ENCODE measurements at regions not wholly inside any gene's neighbourhood (a gene's known extent, or its start where the extent isn't known, plus 50 kb on each side); places are given as distances from the start of the nearest gene placed in this dataset.

- intact Hi-C loops (cut with DNase I) = no loop called here
- DNase-seq = no peak
Observed at GRCh38 chr2:129139380-129139779, 820.7 kb upstream of the HS6ST1 start.

- DNase-seq = no peak
- intact Hi-C loops (cut with DNase I) = no loop called here
Observed at GRCh38 chr2:129142465-129142864, 823.8 kb upstream of the HS6ST1 start.

GRCh38 chr2:129144082-129144791 lies 825.6 kb upstream of the HS6ST1 start:
- intact Hi-C loops (cut with DNase I) = no loop called here
- peak in 1 of 10 donors; percentile 78 for DNase-seq

GRCh38 chr2:129152514-129152913 lies 827.0 kb upstream of the RAB6C start:
- intact Hi-C loops (cut with DNase I) = no loop called here
- no peak for DNase-seq

- intact Hi-C loops (cut with DNase I) = no loop called here
Observed at GRCh38 chr2:129160879-129161278, 818.6 kb upstream of the RAB6C start.

GRCh38 chr2:129164220-129164949 lies 815.1 kb upstream of the RAB6C start:
- DNase-seq = peak in 1 of 10 donors; percentile 71
- intact Hi-C loops (cut with DNase I) = no loop called here

More at GRCh38 chr2:129160879-129161278, 818.6 kb upstream of the RAB6C start:
- DNase-seq = no peak

- no peak for DNase-seq
- intact Hi-C loops (cut with DNase I) = no loop called here
Observed at GRCh38 chr2:129165006-129165405, 814.5 kb upstream of the RAB6C start.

GRCh38 chr2:129167456-129167855 lies 812.0 kb upstream of the RAB6C start:
- DNase-seq = no peak
- intact Hi-C loops (cut with DNase I) = no loop called here

GRCh38 chr2:129170570-129170969 lies 808.9 kb upstream of the RAB6C start:
- DNase-seq = no peak
- intact Hi-C loops (cut with DNase I) = no loop called here

- intact Hi-C loops (cut with DNase I) = no loop called here
- no peak for DNase-seq
Observed at GRCh38 chr2:129174143-129174542, 805.3 kb upstream of the RAB6C start.

GRCh38 chr2:129175051-129175450 lies 804.4 kb upstream of the RAB6C start:
- no peak for DNase-seq
- intact Hi-C loops (cut with DNase I) = no loop called here

- intact Hi-C loops (cut with DNase I) = no loop called here
- no peak for DNase-seq
Observed at GRCh38 chr2:129176375-129176774, 803.1 kb upstream of the RAB6C start.

GRCh38 chr2:129178356-129178755 lies 801.1 kb upstream of the RAB6C start:
- intact Hi-C loops (cut with DNase I) = no loop called here
- DNase-seq = peak in 4 of 10 donors; percentile 29 to 84 (median 66)

GRCh38 chr2:129179199-129179598 lies 800.3 kb upstream of the RAB6C start:
- DNase-seq = no peak
- intact Hi-C loops (cut with DNase I) = no loop called here

GRCh38 chr2:129180124-129180716 lies 799.2 kb upstream of the RAB6C start:
- no peak for DNase-seq
- intact Hi-C loops (cut with DNase I) = no loop called here

- intact Hi-C loops (cut with DNase I) = no loop called here
- no peak for DNase-seq
Observed at GRCh38 chr2:129181433-129181832, 798.0 kb upstream of the RAB6C start.

GRCh38 chr2:129181963-129182362 lies 797.5 kb upstream of the RAB6C start:
- intact Hi-C loops (cut with DNase I) = no loop called here
- DNase-seq = no peak

- intact Hi-C loops (cut with DNase I) = no loop called here
- no peak for DNase-seq
Observed at GRCh38 chr2:129187343-129187742, 792.1 kb upstream of the RAB6C start.

GRCh38 chr2:129188451-129188850 lies 791.0 kb upstream of the RAB6C start:
- intact Hi-C loops (cut with DNase I) = no loop called here

GRCh38 chr2:129189617-129190319 lies 789.7 kb upstream of the RAB6C start:
- intact Hi-C loops (cut with DNase I) = no loop called here
- DNase-seq = no peak

More at GRCh38 chr2:129188451-129188850, 791.0 kb upstream of the RAB6C start:
- peak in 1 of 10 donors; percentile 49 for DNase-seq

- intact Hi-C loops (cut with DNase I) = no loop called here
- DNase-seq = peak in 1 of 10 donors; percentile 60
Observed at GRCh38 chr2:129190494-129190893, 789.0 kb upstream of the RAB6C start.

Data from posterior cingulate gyrus (tissue), 11 donors.